K562 (cell line): ENCODE measurements at regions not wholly inside any gene's neighbourhood (a gene's known extent, or its start where the extent isn't known, plus 50 kb on each side); places are given as distances from the start of the nearest gene placed in this dataset.

Experiments
- ATAC-seq: fragments of 200-7000 bp; cut with Tn5 transposase; 3 replicates; pipeline ENCODE4 v1.9.1; 2020; ENCODE audit warnings: moderate library complexity
- BruUV-seq: library from RNA; stranded (reverse); fragments of 400-500 nt; replicated peaks from 2 replicates; lab custom pipeline; 2021; lab: Mats Ljungman, UMichigan
- CTCF ChIA-PET: fragments of 300-600 bp; formaldehyde crosslinking; extraction: SDS; loops from one replicate; lab custom pipeline; 2021; ENCODE audit warnings: low intra/inter-chr PET ratio; lab: Yijun Ruan, JAX
- POLR2A ChIA-PET: fragments of 300-600, 350-650 bp; sonication (Branson Sonifier 250); formaldehyde crosslinking; extraction: SDS; loops from one replicate; lab custom pipeline; 2021; ENCODE audit warnings: antibody characterized with exemption, inconsistent platforms; lab: Yijun Ruan, JAX
- DNase-seq, 4 experiments: peaks; one replicate each; pipeline versions ENCODE4 v3.0.0 to v3.0.0-alpha.2; 2011 to 2018; ENCODE audit warnings: low spot score in 3 of 4, mixed read lengths in 3 of 4; ENCODE audit errors: extremely low read depth in 1 of 4
- FAIRE-seq: peaks from 2 replicates; lab custom pipeline; 2011; peaks lifted over from hg19 to GRCh38; lab: Jason Lieb, UNC
- H2AFZ ChIP-seq: 2 replicates; pipeline ENCODE4 v1.6.0; 2011; ENCODE audit warnings: low read depth, low read length, control low read depth, inconsistent platforms
- H3K27ac ChIP-seq: fragments of 200-600 bp; 3 replicates; pipeline ENCODE4 v1.8.0; 2011; ENCODE audit warnings: low read depth, mild to moderate bottlenecking, control low read depth, inconsistent platforms, low read length, moderate library complexity, mixed read lengths; ENCODE audit errors: extremely low read depth
- H3K27me3 ChIP-seq, 2 experiments: fragments of 300-600 bp in 1 of 2; 2 replicates in 1 of 2; 3 replicates in 1 of 2; pipeline versions ENCODE4 v1.6.0 to v1.8.0; 2011; ENCODE audit warnings: inconsistent platforms in 2 of 2, low read length in 2 of 2, mild to moderate bottlenecking in 1 of 2, mixed read lengths in 1 of 2, moderate library complexity in 1 of 2; ENCODE audit not compliant: control insufficient read depth in 2 of 2, insufficient read depth in 2 of 2
- H3K36me3 ChIP-seq: fragments of 300-600 bp; 3 replicates; pipeline ENCODE4 v1.8.0; 2011; ENCODE audit warnings: mild to moderate bottlenecking, low read length, inconsistent platforms; ENCODE audit not compliant: control insufficient read depth, insufficient read depth
- H3K4me1 ChIP-seq, 2 experiments: fragments of 200-600 bp in 1 of 2; replicated peaks in 1 of 2; 2 replicates in 1 of 2; 3 replicates in 1 of 2; pipeline versions ENCODE4 v1.5.1 to v1.8.0; 2011; ENCODE audit warnings: inconsistent platforms in 2 of 2, low read length in 2 of 2, mild to moderate bottlenecking in 1 of 2, mixed read lengths in 1 of 2, moderate library complexity in 1 of 2; ENCODE audit not compliant: control insufficient read depth in 2 of 2, insufficient read depth in 2 of 2
- H3K4me2 ChIP-seq: 2 replicates; pipeline ENCODE4 v1.6.1; 2011; ENCODE audit warnings: low read length, control low read depth, inconsistent platforms, mixed read lengths; ENCODE audit not compliant: insufficient read depth
- H3K4me3 ChIP-seq: fragments of 200-600 bp; sonication (generic), shearing (Covaris generic); 2 replicates; pipeline ENCODE4 v1.5.1; 2016; ENCODE audit warnings: control low read depth, inconsistent platforms
- H3K79me2 ChIP-seq: fragments of 200-600 bp; 3 replicates; pipeline ENCODE4 v1.8.0; 2011; ENCODE audit warnings: low read length, inconsistent platforms; ENCODE audit not compliant: control insufficient read depth, insufficient read depth
- H3K9ac ChIP-seq, 2 experiments: 2 replicates each; pipeline versions ENCODE4 v1.6.0 to v1.6.1; 2011; ENCODE audit warnings: low read depth in 2 of 2, low read length in 2 of 2, control low read depth in 1 of 2, inconsistent platforms in 1 of 2, mild to moderate bottlenecking in 1 of 2, mixed read lengths in 1 of 2; ENCODE audit not compliant: insufficient read depth in 1 of 2
- H3K9me1 ChIP-seq: one replicate; pipeline ENCODE4 v1.6.0; 2011; ENCODE audit warnings: inconsistent platforms, mild to moderate bottlenecking, low read length, moderate library complexity; ENCODE audit not compliant: control insufficient read depth, insufficient read depth
- H3K9me3 ChIP-seq: replicated peaks from 2 replicates; pipeline ENCODE4 v1.5.1; 2011; ENCODE audit warnings: low read depth, low read length, inconsistent platforms; ENCODE audit not compliant: control insufficient read depth, insufficient read depth
- H4K20me1 ChIP-seq: replicated peaks from 2 replicates; pipeline ENCODE4 v1.6.1; 2011; ENCODE audit warnings: low read length, inconsistent platforms, mixed read lengths; ENCODE audit not compliant: control insufficient read depth, insufficient read depth
- FIP1L1 ChIP-seq: fragments of 200-400 bp; formaldehyde crosslinking; IDR thresholded peaks from 2 replicates; pipeline ENCODE4 v1.6.1; 2018; ENCODE audit warnings: mild to moderate bottlenecking, low read depth, low read length; ENCODE audit not compliant: poor library complexity, severe bottlenecking
- FOSL1 ChIP-seq: fragments of 200-800 bp; sonication (Bioruptor generic); conservative IDR thresholded peaks from 2 replicates; pipeline ENCODE4 v1.6.1; 2016; ENCODE audit warnings: missing genetic modification characterization, missing compliant biosample characterization
- NFYB ChIP-seq: IDR thresholded peaks from 2 replicates; pipeline ENCODE4 v1.6.1; 2011; ENCODE audit warnings: mild to moderate bottlenecking, moderate library complexity; ENCODE audit not compliant: insufficient read length; ENCODE audit errors: extremely low read depth
- SIRT6 ChIP-seq: IDR thresholded peaks from one replicate; pipeline ENCODE4 v1.6.1; 2012; ENCODE audit warnings: low read depth, mild to moderate bottlenecking, control low read depth, inconsistent platforms, low read length, moderate library complexity
- TFAM ChIP-seq: fragments of 250-450 bp; sonication (Bioruptor Pico); conservative IDR thresholded peaks from 2 replicates; pipeline ENCODE4 v1.5.0; 2021; ENCODE audit warnings: mild to moderate bottlenecking, moderate library complexity
- ZNF24 ChIP-seq: fragments of 450-650 bp; IDR thresholded peaks from 2 replicates; pipeline ENCODE4 v1.6.1; 2016
- WGBS: fragments of 100-300 bp; shearing (Covaris generic); methylation state at CpG from one replicate; pipeline ENCODE4 v1.1.6; 2016; ENCODE audit warnings: low coverage, mixed read lengths; ENCODE audit not compliant: insufficient coverage; ENCODE audit errors: missing lambda C conversion rate; 5-methylcytosine and 5-hydroxymethylcytosine counted together
- in situ Hi-C: fragments of 300-500 bp; cut with MboI; formaldehyde crosslinking; loops from 4 replicates; pipeline ENCODE4 v1.15.0; 2018; ENCODE audit warnings: inconsistent platforms, mixed read lengths
- intact Hi-C: fragments of 100-400 bp; cut with micrococcal nuclease; formaldehyde crosslinking; loops from 2 replicates; pipeline ENCODE4 v1.14.2; 2022
- TF ChIP-seq, protein P1 (sequence below): fragments of 250-450 bp; sonication (Bioruptor Pico); IDR thresholded peaks from 2 replicates; pipeline ENCODE4 v1.8.0; 2022; ENCODE audit warnings: inconsistent platforms
- TF ChIP-seq, protein P2 (sequence below): fragments of 450-650 bp; IDR thresholded peaks from 2 replicates; pipeline ENCODE4 v1.7.0; 2016; ENCODE audit warnings: borderline replicate concordance

DNA sequence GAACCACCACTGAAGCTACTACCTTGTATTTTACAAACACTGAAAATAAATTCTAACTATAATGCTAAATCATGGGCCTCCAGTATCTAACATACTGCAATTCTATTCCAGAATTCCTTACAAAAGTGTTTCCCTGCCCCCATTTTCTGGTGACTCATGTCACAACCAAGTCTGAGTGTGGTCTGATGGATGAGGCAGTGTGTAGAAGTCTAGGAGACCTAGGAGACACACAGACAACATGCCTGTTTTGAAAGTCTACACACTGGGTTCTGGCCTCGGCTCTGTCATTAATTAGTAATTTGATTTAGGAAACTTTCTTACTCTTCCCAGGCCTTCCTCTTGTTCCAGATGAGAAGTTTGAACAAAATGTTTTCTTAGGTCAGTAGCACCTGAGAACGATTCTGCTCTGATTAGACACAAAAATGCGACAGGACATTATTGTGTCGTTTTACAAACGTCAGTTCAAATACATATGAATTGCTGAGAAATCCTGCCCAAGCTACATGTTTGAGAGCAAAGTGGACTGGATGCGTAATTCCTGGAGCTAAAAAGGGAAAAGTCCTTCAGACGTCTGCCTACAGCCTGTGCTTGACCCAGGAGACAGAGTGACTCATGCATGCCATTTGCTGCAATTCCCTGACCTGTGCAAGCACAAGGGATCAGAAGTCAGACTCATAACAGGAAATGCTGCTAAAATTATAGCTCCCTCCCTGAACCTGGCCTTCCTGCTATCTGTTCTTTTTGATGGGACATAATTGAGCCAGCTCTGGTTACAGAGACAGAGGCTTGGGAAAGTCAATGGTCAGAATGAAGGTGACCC lies 494.4 kb downstream of the SOX11 start:
- H3K4me1 ChIP-seq, result no peaks in the 10 kb centered on the region
- WGBS, result 1% methylated on average over 7 of the region's 7 CpGs
- no peak for DNase-seq
- no peak overlapping the region for H2AFZ ChIP-seq
- POLR2A ChIA-PET, result no interaction called here
- no peaks in the 10 kb centered on the region for H3K9me1 ChIP-seq
- ATAC-seq, result no peak
- H3K27me3 ChIP-seq, result no peaks in the 10 kb centered on the region
- H3K9me3 ChIP-seq, result no peaks in the 10 kb centered on the region
- H3K27ac ChIP-seq, result no peak overlapping the region
- BruUV-seq, result no TSS peak
- no peaks in the 10 kb centered on the region for H3K36me3 ChIP-seq
- H3K9ac ChIP-seq, result no peak overlapping the region
- H4K20me1 ChIP-seq, result no peaks in the 10 kb centered on the region
- CTCF ChIA-PET, result no interaction called here
- intact Hi-C loops (no loop called here), in situ Hi-C loops (no loop called here)
- no peak for FAIRE-seq
- H3K79me2 ChIP-seq, result no peaks in the 10 kb centered on the region
- TF ChIP-seq FOSL1 (no peak), TFAM (CRISPR knock-in tag) (no peak)
- no peak overlapping the region for H3K4me2 ChIP-seq
- no peak overlapping the region for H3K4me3 ChIP-seq

DNA sequence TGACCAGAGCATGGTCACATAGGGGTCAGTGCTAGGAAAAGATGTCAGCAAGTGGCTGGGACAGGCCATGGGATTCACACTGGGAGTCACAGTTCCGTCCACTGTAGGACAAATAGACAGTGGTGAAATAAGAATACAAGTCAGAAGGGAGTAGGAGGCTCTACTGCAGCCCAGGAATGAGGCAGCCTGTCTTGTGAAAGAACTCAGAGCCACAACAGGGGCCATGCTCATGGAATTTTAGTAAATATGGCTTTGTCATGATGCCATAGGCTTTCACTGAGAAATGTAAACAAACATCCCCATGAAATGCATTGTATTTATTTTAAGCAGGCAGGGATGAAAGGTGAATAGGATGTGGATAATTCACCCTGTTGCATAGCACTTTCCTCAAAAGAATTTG lies 504.3 kb downstream of the SOX11 start:
- ATAC-seq (no peak), DNase-seq (no peak), FAIRE-seq (no peak)
- Histone ChIP-seq H3K4me3 (no peak overlapping the region), H3K36me3 (no peaks in the 10 kb centered on the region), H3K4me2 (no peak overlapping the region), H3K79me2 (no peaks in the 10 kb centered on the region), H2AFZ (no peak overlapping the region), H3K4me1 (no peaks in the 10 kb centered on the region), H3K9me3 (no peaks in the 10 kb centered on the region), H3K9me1 (no peaks in the 10 kb centered on the region), H3K27ac (no peak overlapping the region), H4K20me1 (no peaks in the 10 kb centered on the region), H3K27me3 (no peaks in the 10 kb centered on the region), H3K9ac (no peak overlapping the region)
- intact Hi-C loops (no loop called here), in situ Hi-C loops (no loop called here)
- TF ChIP-seq, protein P1, sequence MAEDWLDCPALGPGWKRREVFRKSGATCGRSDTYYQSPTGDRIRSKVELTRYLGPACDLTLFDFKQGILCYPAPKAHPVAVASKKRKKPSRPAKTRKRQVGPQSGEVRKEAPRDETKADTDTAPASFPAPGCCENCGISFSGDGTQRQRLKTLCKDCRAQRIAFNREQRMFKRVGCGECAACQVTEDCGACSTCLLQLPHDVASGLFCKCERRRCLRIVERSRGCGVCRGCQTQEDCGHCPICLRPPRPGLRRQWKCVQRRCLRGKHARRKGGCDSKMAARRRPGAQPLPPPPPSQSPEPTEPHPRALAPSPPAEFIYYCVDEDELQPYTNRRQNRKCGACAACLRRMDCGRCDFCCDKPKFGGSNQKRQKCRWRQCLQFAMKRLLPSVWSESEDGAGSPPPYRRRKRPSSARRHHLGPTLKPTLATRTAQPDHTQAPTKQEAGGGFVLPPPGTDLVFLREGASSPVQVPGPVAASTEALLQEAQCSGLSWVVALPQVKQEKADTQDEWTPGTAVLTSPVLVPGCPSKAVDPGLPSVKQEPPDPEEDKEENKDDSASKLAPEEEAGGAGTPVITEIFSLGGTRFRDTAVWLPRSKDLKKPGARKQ (CRISPR knock-in tag), result no peak
- TF ChIP-seq FIP1L1 (no peak), NFYB (no peak), ZNF24 (no peak), SIRT6 (no peak)
- TF ChIP-seq, protein P2, sequence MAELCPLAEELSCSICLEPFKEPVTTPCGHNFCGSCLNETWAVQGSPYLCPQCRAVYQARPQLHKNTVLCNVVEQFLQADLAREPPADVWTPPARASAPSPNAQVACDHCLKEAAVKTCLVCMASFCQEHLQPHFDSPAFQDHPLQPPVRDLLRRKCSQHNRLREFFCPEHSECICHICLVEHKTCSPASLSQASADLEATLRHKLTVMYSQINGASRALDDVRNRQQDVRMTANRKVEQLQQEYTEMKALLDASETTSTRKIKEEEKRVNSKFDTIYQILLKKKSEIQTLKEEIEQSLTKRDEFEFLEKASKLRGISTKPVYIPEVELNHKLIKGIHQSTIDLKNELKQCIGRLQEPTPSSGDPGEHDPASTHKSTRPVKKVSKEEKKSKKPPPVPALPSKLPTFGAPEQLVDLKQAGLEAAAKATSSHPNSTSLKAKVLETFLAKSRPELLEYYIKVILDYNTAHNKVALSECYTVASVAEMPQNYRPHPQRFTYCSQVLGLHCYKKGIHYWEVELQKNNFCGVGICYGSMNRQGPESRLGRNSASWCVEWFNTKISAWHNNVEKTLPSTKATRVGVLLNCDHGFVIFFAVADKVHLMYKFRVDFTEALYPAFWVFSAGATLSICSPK, result no peak
- no TSS peak for BruUV-seq
- CTCF ChIA-PET, result no interaction called here
- POLR2A ChIA-PET, result no interaction called here
- 0% methylated on average over 1 of the region's 1 CpG for WGBS
